Eye (tissue), 1 donor: ENCODE measurements at regions not wholly inside any gene's neighbourhood (a gene's known extent, or its start where the extent isn't known, plus 50 kb on each side); places are given as distances from the start of the nearest gene placed in this dataset.

Experiments used
- DNase-seq: peaks from one replicate; pipeline ENCODE4 v3.0.0-alpha.2; 2015

- no peak for DNase-seq
Observed at GRCh38 chr2:16124881-16125613, 184.7 kb downstream of the MYCN start.

- no peak for DNase-seq
Observed at GRCh38 chr2:16123856-16124780, 183.8 kb downstream of the MYCN start.

GRCh38 chr2:16123421-16123820 lies 183.1 kb downstream of the MYCN start:
- DNase-seq = peak; percentile 83

- DNase-seq = no peak
Observed at GRCh38 chr2:16122556-16122955, 182.2 kb downstream of the MYCN start.

- no peak for DNase-seq
Observed at GRCh38 chr2:16121986-16122390, 181.6 kb downstream of the MYCN start.

GRCh38 chr2:16121231-16121985 lies 181.1 kb downstream of the MYCN start:
- no peak for DNase-seq

- no peak for DNase-seq
Observed at GRCh38 chr2:16120591-16121180, 180.3 kb downstream of the MYCN start.

- no peak for DNase-seq
Observed at GRCh38 chr2:16119741-16120140, 179.4 kb downstream of the MYCN start.

GRCh38 chr2:16118611-16119590 lies 178.6 kb downstream of the MYCN start:
- DNase-seq = no peak

GRCh38 chr2:16117791-16118610 lies 177.7 kb downstream of the MYCN start:
- DNase-seq = no peak

GRCh38 chr2:16117021-16117700 lies 176.8 kb downstream of the MYCN start:
- no peak for DNase-seq

GRCh38 chr2:16115881-16116830 lies 175.8 kb downstream of the MYCN start:
- DNase-seq = no peak

- no peak for DNase-seq
Observed at GRCh38 chr2:16115291-16115690, 174.9 kb downstream of the MYCN start.

- peak; percentile 40 for DNase-seq
Observed at GRCh38 chr2:16114836-16115235, 174.5 kb downstream of the MYCN start.

GRCh38 chr2:16114070-16114469 lies 173.7 kb downstream of the MYCN start:
- DNase-seq = no peak

GRCh38 chr2:16113568-16113967 lies 173.2 kb downstream of the MYCN start:
- no peak for DNase-seq

- no peak for DNase-seq
Observed at GRCh38 chr2:16112972-16113560, 172.7 kb downstream of the MYCN start.

- DNase-seq = no peak
Observed at GRCh38 chr2:16112251-16112971, 172.1 kb downstream of the MYCN start.
